Keratinocyte (primary cell): ENCODE measurements at regions not wholly inside any gene's neighbourhood (a gene's known extent, or its start where the extent isn't known, plus 50 kb on each side); places are given as distances from the start of the nearest gene placed in this dataset.

Experiments
- DNase-seq: peaks from one replicate; pipeline ENCODE4 v3.0.0-alpha.2; 2011; ENCODE audit warnings: low read depth, missing footprints, low spot score
- FAIRE-seq: peaks from 2 replicates; lab custom pipeline; 2011; peaks lifted over from hg19 to GRCh38; lab: Jason Lieb, UNC
- H2AFZ ChIP-seq: 2 replicates; pipeline ENCODE4 v1.6.0; 2012; ENCODE audit warnings: low read length, control low read depth, inconsistent platforms; ENCODE audit not compliant: control insufficient read depth
- H3K27ac ChIP-seq: 2 replicates; pipeline ENCODE4 v1.5.1; 2011; ENCODE audit warnings: low read length; ENCODE audit not compliant: control insufficient read depth, insufficient read depth
- H3K27me3 ChIP-seq: 3 replicates; pipeline ENCODE4 v1.6.0; 2011; ENCODE audit warnings: low read length; ENCODE audit not compliant: control insufficient read depth, insufficient read depth; ENCODE audit errors: extremely low read depth
- H3K36me3 ChIP-seq, 2 experiments: 2 replicates in 1 of 2; 3 replicates in 1 of 2; pipeline ENCODE4 v1.5.1; 2011; ENCODE audit warnings: low read length in 2 of 2, mild to moderate bottlenecking in 1 of 2; ENCODE audit not compliant: control insufficient read depth in 2 of 2, insufficient read depth in 2 of 2; ENCODE audit errors: extremely low read depth in 1 of 2
- H3K4me1 ChIP-seq: 3 replicates; pipeline ENCODE4 v1.5.1; 2011; ENCODE audit warnings: low read length; ENCODE audit not compliant: control insufficient read depth, insufficient read depth; ENCODE audit errors: extremely low read depth
- H3K4me2 ChIP-seq: 3 replicates; pipeline ENCODE4 v1.6.0; 2011; ENCODE audit warnings: low read depth, low read length; ENCODE audit not compliant: control insufficient read depth, insufficient read depth; ENCODE audit errors: extremely low read depth
- H3K4me3 ChIP-seq, 3 experiments: fragments of 200-600 bp in 1 of 3; sonication (generic) in 1 of 3; 2 replicates in 2 of 3; 3 replicates in 1 of 3; pipeline ENCODE4 v1.5.1; 2011 to 2016; ENCODE audit warnings: low read length in 3 of 3, mild to moderate bottlenecking in 3 of 3, control low read depth in 2 of 3, inconsistent platforms in 1 of 3, low read depth in 1 of 3, mixed read lengths in 1 of 3, mixed run types in 1 of 3, moderate library complexity in 1 of 3; ENCODE audit not compliant: control insufficient read depth in 2 of 3, insufficient read depth in 2 of 3; ENCODE audit errors: extremely low read depth in 1 of 3
- H3K79me2 ChIP-seq: 2 replicates; pipeline ENCODE4 v1.6.0; 2012; ENCODE audit warnings: low read length; ENCODE audit not compliant: control insufficient read depth, insufficient read depth
- H3K9ac ChIP-seq: 3 replicates; pipeline ENCODE4 v1.6.0; 2011; ENCODE audit warnings: low read length; ENCODE audit not compliant: control insufficient read depth, insufficient read depth; ENCODE audit errors: extremely low read depth
- H3K9me1 ChIP-seq: 3 replicates; pipeline ENCODE4 v1.6.0; 2011; ENCODE audit warnings: low read length; ENCODE audit not compliant: control insufficient read depth, insufficient read depth; ENCODE audit errors: extremely low read depth
- H3K9me3 ChIP-seq: 2 replicates; pipeline ENCODE4 v1.5.1; 2012; ENCODE audit warnings: low read depth, low read length; ENCODE audit not compliant: control insufficient read depth
- H4K20me1 ChIP-seq: 3 replicates; pipeline ENCODE4 v1.6.0; 2011; ENCODE audit warnings: low read length; ENCODE audit not compliant: control insufficient read depth, insufficient read depth; ENCODE audit errors: extremely low read depth
- CTCF ChIP-seq, 3 experiments: IDR thresholded peaks in 1 of 3; conservative IDR thresholded peaks in 1 of 3; optimal IDR thresholded peaks in 1 of 3; 2 replicates in 2 of 3; 3 replicates in 1 of 3; pipeline versions ENCODE3 to v1.5.1; 2011; ENCODE audit warnings: low read length in 3 of 3, mild to moderate bottlenecking in 3 of 3, moderate library complexity in 2 of 3, control low read depth in 1 of 3, inconsistent platforms in 1 of 3; ENCODE audit not compliant: insufficient read depth in 2 of 3; ENCODE audit errors: extremely low read depth in 1 of 3
- EZH2 ChIP-seq: IDR thresholded peaks from one replicate; pipeline ENCODE4 v1.6.1; 2012; ENCODE audit warnings: inconsistent platforms, mild to moderate bottlenecking, low read length, moderate library complexity
- dilution Hi-C: fragments of 300-500 bp; cut with MboI; formaldehyde crosslinking; loops from one replicate; pipeline ENCODE4 v1.7.0; 2020; ENCODE audit warnings: low sequenced_read_pairs; ENCODE audit not compliant: extremely low pct_ligation_motif_present

GRCh38 chr4:178689926-178690325 lies 1247.7 kb upstream of the AGA start:
- TF ChIP-seq EZH2 (no peak), CTCF (optimal IDR thresholded peaks at IDR 0.05 in 1 of 3, IDR thresholded peaks at IDR 0.05 in 1 of 3, conservative IDR thresholded peaks at IDR 0.05 in 1 of 3; ENCODE audit: extremely low read depth in 1 of 3, insufficient read depth in 2 of 3, low read length in 3 of 3) (no peak)
- Histone ChIP-seq H3K4me1 (no peaks in the 10 kb centered on the region), H3K27me3 (no peaks in the 10 kb centered on the region), H2AFZ (no peak overlapping the region), H3K4me2 (no peak overlapping the region), H3K9me3 (no peaks in the 10 kb centered on the region), H3K36me3 (no peaks in the 10 kb centered on the region), H4K20me1 (no peaks in the 10 kb centered on the region), H3K9me1 (no peaks in the 10 kb centered on the region), H3K4me3 (no peak overlapping the region), H3K9ac (no peak overlapping the region), H3K27ac (no peak overlapping the region), H3K79me2 (no peaks in the 10 kb centered on the region)
- dilution Hi-C loops, result no loop called here
- DNase-seq (no peak), FAIRE-seq (no peak)

- H3K9me3 ChIP-seq, result no peaks in the 10 kb centered on the region
- dilution Hi-C loops, result no loop called here
- no peaks in the 10 kb centered on the region for H3K79me2 ChIP-seq
- no peaks in the 10 kb centered on the region for H3K9me1 ChIP-seq
- H3K4me1 ChIP-seq, result no peaks in the 10 kb centered on the region
- H4K20me1 ChIP-seq, result no peaks in the 10 kb centered on the region
- FAIRE-seq (no peak), DNase-seq (no peak)
- no peak overlapping the region for H2AFZ ChIP-seq
- H3K36me3 ChIP-seq, result no peaks in the 10 kb centered on the region
- no peaks in the 10 kb centered on the region for H3K27me3 ChIP-seq
- no peak overlapping the region for H3K4me2 ChIP-seq
- no peak overlapping the region for H3K9ac ChIP-seq
- TF ChIP-seq CTCF (optimal IDR thresholded peaks at IDR 0.05 in 1 of 3, IDR thresholded peaks at IDR 0.05 in 1 of 3, conservative IDR thresholded peaks at IDR 0.05 in 1 of 3; ENCODE audit: extremely low read depth in 1 of 3, insufficient read depth in 2 of 3, low read length in 3 of 3), result no peak
- no peak overlapping the region for H3K27ac ChIP-seq
- no peak overlapping the region for H3K4me3 ChIP-seq
Observed at GRCh38 chr4:178693816-178694215, 1251.6 kb upstream of the AGA start.
